Peyer's patch (tissue), 4 donors: ENCODE measurements at regions not wholly inside any gene's neighbourhood (a gene's known extent, or its start where the extent isn't known, plus 50 kb on each side); places are given as distances from the start of the nearest gene placed in this dataset.

Experiments
- POLR2A ChIP-seq, 2 donors: fragments of 450-650 bp; IDR thresholded peaks; one replicate each; pipeline ENCODE4 v1.5.1; 2017; ENCODE audit warnings: antibody characterized with exemption in 2 of 2, mild to moderate bottlenecking in 2 of 2, moderate library complexity in 2 of 2
- TF ChIP-seq, protein P1 (sequence below), 6 experiments: fragments of 450-650 bp in 4 of 6; fragments of 200-600 bp in 2 of 6; sonication (generic) in 1 of 6; IDR thresholded peaks; one replicate each; pipeline ENCODE4 v1.5.1; 2017 to 2019; ENCODE audit warnings: antibody characterized with exemption in 6 of 6, mild to moderate bottlenecking in 3 of 6, moderate library complexity in 1 of 6

- no peak for TF ChIP-seq POLR2A (IDR thresholded peaks at IDR 0.05)
- TF ChIP-seq, protein P1, sequence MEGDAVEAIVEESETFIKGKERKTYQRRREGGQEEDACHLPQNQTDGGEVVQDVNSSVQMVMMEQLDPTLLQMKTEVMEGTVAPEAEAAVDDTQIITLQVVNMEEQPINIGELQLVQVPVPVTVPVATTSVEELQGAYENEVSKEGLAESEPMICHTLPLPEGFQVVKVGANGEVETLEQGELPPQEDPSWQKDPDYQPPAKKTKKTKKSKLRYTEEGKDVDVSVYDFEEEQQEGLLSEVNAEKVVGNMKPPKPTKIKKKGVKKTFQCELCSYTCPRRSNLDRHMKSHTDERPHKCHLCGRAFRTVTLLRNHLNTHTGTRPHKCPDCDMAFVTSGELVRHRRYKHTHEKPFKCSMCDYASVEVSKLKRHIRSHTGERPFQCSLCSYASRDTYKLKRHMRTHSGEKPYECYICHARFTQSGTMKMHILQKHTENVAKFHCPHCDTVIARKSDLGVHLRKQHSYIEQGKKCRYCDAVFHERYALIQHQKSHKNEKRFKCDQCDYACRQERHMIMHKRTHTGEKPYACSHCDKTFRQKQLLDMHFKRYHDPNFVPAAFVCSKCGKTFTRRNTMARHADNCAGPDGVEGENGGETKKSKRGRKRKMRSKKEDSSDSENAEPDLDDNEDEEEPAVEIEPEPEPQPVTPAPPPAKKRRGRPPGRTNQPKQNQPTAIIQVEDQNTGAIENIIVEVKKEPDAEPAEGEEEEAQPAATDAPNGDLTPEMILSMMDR (IDR thresholded peaks at IDR 0.05): no peak
These were observed 408.2 kb upstream of the AUTS2 start for GRCh38 chr7:69190025-69190424.
